H9 (cell line): ENCODE measurements at regions not wholly inside any gene's neighbourhood (a gene's known extent, or its start where the extent isn't known, plus 50 kb on each side); places are given as distances from the start of the nearest gene placed in this dataset.

Experiments
- DNase-seq: peaks from one replicate; pipeline ENCODE4 v3.0.0-alpha.2; 2017
- H2AFZ ChIP-seq: one replicate; pipeline ENCODE4 v1.6.1; 2013; ENCODE audit warnings: mild to moderate bottlenecking, low read length, control low read depth, moderate library complexity
- H2AK5ac ChIP-seq: 2 replicates; pipeline ENCODE4 v1.6.1; 2013; ENCODE audit warnings: low read length, control low read depth, mixed read lengths; ENCODE audit not compliant: insufficient read length
- H2BK120ac ChIP-seq: one replicate; pipeline ENCODE4 v1.6.1; 2013; ENCODE audit warnings: low read depth, mild to moderate bottlenecking, low read length, control low read depth, inconsistent platforms; ENCODE audit not compliant: poor library complexity, severe bottlenecking
- H2BK12ac ChIP-seq: 2 replicates; pipeline ENCODE4 v1.6.1; 2013; ENCODE audit warnings: low read length, control low read depth, mixed read lengths, low read depth; ENCODE audit not compliant: insufficient read length
- H2BK15ac ChIP-seq: 2 replicates; pipeline ENCODE4 v1.6.1; 2013; ENCODE audit warnings: low read depth, low read length, control low read depth
- H2BK20ac ChIP-seq: one replicate; pipeline ENCODE4 v1.6.1; 2013; ENCODE audit warnings: low read depth, mild to moderate bottlenecking, low read length, control low read depth, inconsistent platforms; ENCODE audit not compliant: poor library complexity, severe bottlenecking
- H2BK5ac ChIP-seq: 2 replicates; pipeline ENCODE4 v1.6.1; 2013; ENCODE audit warnings: low read length, control low read depth, mixed read lengths; ENCODE audit not compliant: insufficient read length
- H3K14ac ChIP-seq: 2 replicates; pipeline ENCODE4 v1.6.1; 2013; ENCODE audit warnings: low read length, control low read depth; ENCODE audit not compliant: insufficient read depth
- H3K18ac ChIP-seq: 2 replicates; pipeline ENCODE4 v1.6.1; 2013; ENCODE audit warnings: low read depth, mild to moderate bottlenecking, mixed read lengths, low read length, control low read depth; ENCODE audit not compliant: insufficient read length
- H3K23ac ChIP-seq: 2 replicates; pipeline ENCODE4 v1.6.1; 2013; ENCODE audit warnings: low read length, control low read depth, mixed read lengths, low read depth; ENCODE audit not compliant: insufficient read length
- H3K23me2 ChIP-seq: 2 replicates; pipeline ENCODE4 v1.6.1; 2013; ENCODE audit warnings: low read depth, mild to moderate bottlenecking, mixed read lengths, low read length, control low read depth; ENCODE audit not compliant: insufficient read length, poor library complexity, severe bottlenecking
- H3K27ac ChIP-seq: 2 replicates; pipeline ENCODE4 v1.5.1; 2013; ENCODE audit warnings: low read length, control low read depth, mixed read lengths, low read depth; ENCODE audit not compliant: insufficient read length
- H3K27me3 ChIP-seq: 2 replicates; pipeline ENCODE4 v1.6.1; 2013; ENCODE audit warnings: low read length, control low read depth, inconsistent platforms; ENCODE audit not compliant: insufficient read depth
- H3K4ac ChIP-seq: 2 replicates; pipeline ENCODE4 v1.6.1; 2013; ENCODE audit warnings: low read depth, mild to moderate bottlenecking, control low read depth, inconsistent platforms, low read length, moderate library complexity
- H3K4me1 ChIP-seq: 2 replicates; pipeline ENCODE4 v1.6.1; 2013; ENCODE audit warnings: low read length, control low read depth, inconsistent platforms; ENCODE audit not compliant: insufficient read depth
- H3K4me2 ChIP-seq: 2 replicates; pipeline ENCODE4 v1.6.1; 2013; ENCODE audit warnings: low read length, control low read depth, mixed read lengths; ENCODE audit not compliant: insufficient read length, insufficient read depth
- H3K56ac ChIP-seq: 2 replicates; pipeline ENCODE4 v1.6.1; 2013; ENCODE audit warnings: low read depth, mild to moderate bottlenecking, mixed read lengths, low read length, control low read depth; ENCODE audit not compliant: insufficient read length
- H3K79me1 ChIP-seq: 2 replicates; pipeline ENCODE4 v1.6.1; 2013; ENCODE audit warnings: low read depth, mild to moderate bottlenecking, moderate library complexity, low read length, control low read depth, inconsistent platforms; ENCODE audit not compliant: insufficient read depth, poor library complexity, severe bottlenecking
- H3K79me2 ChIP-seq: 2 replicates; pipeline ENCODE4 v1.6.1; 2013; ENCODE audit warnings: low read length, control low read depth, inconsistent platforms; ENCODE audit not compliant: insufficient read depth
- H3K9ac ChIP-seq: 2 replicates; pipeline ENCODE4 v1.6.1; 2013; ENCODE audit warnings: low read length, control low read depth, mixed read lengths; ENCODE audit not compliant: insufficient read length; ENCODE audit errors: extremely low read depth
- H3K9me3 ChIP-seq: one replicate; pipeline ENCODE4 v1.6.1; 2013; ENCODE audit warnings: low read depth, low read length, inconsistent platforms; ENCODE audit not compliant: control insufficient read depth
- H3T11ph ChIP-seq: one replicate; pipeline ENCODE4 v1.6.1; 2013; ENCODE audit warnings: mild to moderate bottlenecking, low read length, control low read depth, inconsistent platforms
- H4K20me1 ChIP-seq: one replicate; pipeline ENCODE4 v1.6.1; 2013; ENCODE audit not compliant: control insufficient read depth, insufficient read length, insufficient read depth
- H4K5ac ChIP-seq: 2 replicates; pipeline ENCODE4 v1.6.1; 2013; ENCODE audit warnings: low read depth, mild to moderate bottlenecking, mixed read lengths, low read length, control low read depth; ENCODE audit not compliant: insufficient read length
- H4K8ac ChIP-seq: replicated peaks from 2 replicates; pipeline ENCODE4 v1.6.1; 2013; ENCODE audit warnings: low read length, control low read depth, mixed read lengths, low read depth; ENCODE audit not compliant: insufficient read length
- H4K91ac ChIP-seq: 2 replicates; pipeline ENCODE4 v1.6.1; 2013; ENCODE audit warnings: low read depth, mild to moderate bottlenecking, moderate library complexity, mixed read lengths, low read length, control low read depth; ENCODE audit not compliant: insufficient read length
- H3K27ac Mint-ChIP-seq, 3 experiments: 2 replicates in 2 of 3; 3 replicates in 1 of 3; pipeline ENCODE4 v1.8.0; 2020 to 2021; ENCODE audit warnings: mixed read lengths in 3 of 3, mild to moderate bottlenecking in 1 of 3, moderate library complexity in 1 of 3
- H3K27me3 Mint-ChIP-seq: 2 replicates; pipeline ENCODE4 v1.8.0; 2021; ENCODE audit warnings: low read depth, mild to moderate bottlenecking, moderate library complexity, mixed read lengths
- H3K36me3 Mint-ChIP-seq, 3 experiments: 2 replicates in 2 of 3; 3 replicates in 1 of 3; pipeline ENCODE4 v1.8.0; 2020 to 2021; ENCODE audit warnings: low read depth in 3 of 3, mixed read lengths in 3 of 3; ENCODE audit not compliant: insufficient read depth in 1 of 3
- H3K4me1 Mint-ChIP-seq, 2 experiments: 2 replicates each; pipeline ENCODE4 v1.8.0; 2020; ENCODE audit warnings: mixed read lengths in 2 of 2
- H3K4me3 Mint-ChIP-seq, 2 experiments: 2 replicates in 1 of 2; 3 replicates in 1 of 2; pipeline ENCODE4 v1.8.0; 2020 to 2021; ENCODE audit warnings: mild to moderate bottlenecking in 2 of 2, mixed read lengths in 2 of 2, moderate library complexity in 1 of 2
- H3K9me3 Mint-ChIP-seq, 2 experiments: 2 replicates in 1 of 2; 3 replicates in 1 of 2; pipeline ENCODE4 v1.8.0; 2020; ENCODE audit warnings: mild to moderate bottlenecking in 2 of 2, mixed read lengths in 2 of 2, moderate library complexity in 1 of 2
- CTCF ChIP-seq: fragments of 200-600 bp; sonication (generic); conservative IDR thresholded peaks from 3 replicates; pipeline ENCODE4 v1.8.0; 2021; ENCODE audit warnings: antibody characterized with exemption, mild to moderate bottlenecking

- no peak overlapping the region for H2BK20ac ChIP-seq
- H4K8ac ChIP-seq: no peak overlapping the region
- no peak overlapping the region for H4K91ac ChIP-seq
- H2BK120ac ChIP-seq: no peak overlapping the region
- H3K4me1 ChIP-seq: no peaks in the 10 kb centered on the region
- H2BK12ac ChIP-seq: no peak overlapping the region
- H3K27ac ChIP-seq: no peak overlapping the region
- no peaks in the 10 kb centered on the region for H3K79me1 ChIP-seq
- peaks cover 1 to 7% (median 2%) of the 10 kb centered on the region in 3 experiments; a peak in 5 of 7 replicates for H3K36me3 Mint-ChIP-seq
- H2BK5ac ChIP-seq: no peak overlapping the region
- H3K27ac Mint-ChIP-seq: no peak overlapping the region
- no peak overlapping the region for H2AFZ ChIP-seq
- H2AK5ac ChIP-seq: no peak overlapping the region
- no peaks in the 10 kb centered on the region for H3K27me3 ChIP-seq
- H3K9ac ChIP-seq: no peak overlapping the region
- no peak overlapping the region for H3T11ph ChIP-seq
- no peaks in the 10 kb centered on the region for H4K20me1 ChIP-seq
- H3K9me3 Mint-ChIP-seq: peaks cover 0 to 2% of the 10 kb centered on the region in 2 experiments; a peak in 3 of 5 replicates
- H3K14ac ChIP-seq: no peak overlapping the region
- H3K4me1 Mint-ChIP-seq: peaks cover 4 to 11% of the 10 kb centered on the region in 2 experiments; a peak in 3 of 4 replicates
- H3K18ac ChIP-seq: no peak overlapping the region
- H3K56ac ChIP-seq: no peak overlapping the region
- no peaks in the 10 kb centered on the region for H3K23me2 ChIP-seq
- no peak for TF ChIP-seq CTCF
- H3K79me2 ChIP-seq: no peaks in the 10 kb centered on the region
- no peaks in the 10 kb centered on the region for H3K27me3 Mint-ChIP-seq
- no peak overlapping the region for H3K4me2 ChIP-seq
- H3K4me3 Mint-ChIP-seq: no peak overlapping the region
- no peak for DNase-seq
- no peak overlapping the region for H3K4ac ChIP-seq
- H4K5ac ChIP-seq: no peak overlapping the region
- H3K9me3 ChIP-seq: no peaks in the 10 kb centered on the region
- H3K23ac ChIP-seq: no peak overlapping the region
- no peak overlapping the region for H2BK15ac ChIP-seq
Measured at GRCh38 chr3:88209356-88209755, 59.6 kb downstream of the C3orf38 start.
